Transverse colon (tissue), 3 donors: ENCODE measurements at regions not wholly inside any gene's neighbourhood (a gene's known extent, or its start where the extent isn't known, plus 50 kb on each side); places are given as distances from the start of the nearest gene placed in this dataset.

Experiments
- CTCF ChIP-seq, 5 experiments: fragments of 200-600 bp in 3 of 5; fragments of 450-650 bp in 2 of 5; sonication (generic) in 3 of 5; IDR thresholded peaks; 1 replicate in 2 of 5; 2 replicates in 3 of 5; pipeline ENCODE4 v1.5.1; 2016 to 2017; ENCODE audit warnings: antibody characterized with exemption in 5 of 5, inconsistent platforms in 3 of 5, mild to moderate bottlenecking in 2 of 5, moderate library complexity in 1 of 5
- EP300 ChIP-seq: sonication (generic); formaldehyde crosslinking; IDR thresholded peaks from one replicate; pipeline ENCODE4 v1.6.1; 2017; ENCODE audit warnings: antibody characterized with exemption, low read depth

GRCh38 chr1:201730611-201731010, 98.3 kb upstream of the IPO9 start:
- no peak for TF ChIP-seq EP300
- TF ChIP-seq CTCF (IDR thresholded peaks at IDR 0.05): no peak
